Osteocyte (in vitro differentiated cells): ENCODE measurements at regions not wholly inside any gene's neighbourhood (a gene's known extent, or its start where the extent isn't known, plus 50 kb on each side); places are given as distances from the start of the nearest gene placed in this dataset.

Source experiments
- DNase-seq: peaks from one replicate; pipeline ENCODE4 v3.0.0; 2021; ENCODE audit warnings: mixed read lengths; ENCODE audit not compliant: unreplicated experiment; ENCODE audit errors: extremely low spot score
- H3K27ac Mint-ChIP-seq: one replicate; pipeline ENCODE4 v1.8.0; 2021; ENCODE audit warnings: mild to moderate bottlenecking, mixed read lengths; ENCODE audit not compliant: unreplicated experiment
- H3K27me3 Mint-ChIP-seq: one replicate; pipeline ENCODE4 v1.8.0; 2021; ENCODE audit warnings: mixed read lengths; ENCODE audit not compliant: unreplicated experiment
- H3K36me3 Mint-ChIP-seq: one replicate; pipeline ENCODE4 v1.8.0; 2021; ENCODE audit warnings: mixed read lengths; ENCODE audit not compliant: unreplicated experiment
- H3K4me1 Mint-ChIP-seq: one replicate; pipeline ENCODE4 v1.8.0; 2021; ENCODE audit warnings: mixed read lengths; ENCODE audit not compliant: unreplicated experiment
- H3K4me3 Mint-ChIP-seq: one replicate; pipeline ENCODE4 v1.8.0; 2021; ENCODE audit warnings: mild to moderate bottlenecking, moderate library complexity, mixed read lengths; ENCODE audit not compliant: unreplicated experiment
- H3K9me3 Mint-ChIP-seq: one replicate; pipeline ENCODE4 v1.8.0; 2021; ENCODE audit warnings: mixed read lengths; ENCODE audit not compliant: unreplicated experiment
- TF ChIP-seq, protein P1 (sequence below): fragments of 200-600 bp; sonication (generic); IDR thresholded peaks from 2 replicates; pipeline ENCODE4 v1.5.0; 2021; ENCODE audit warnings: antibody characterized with exemption, mild to moderate bottlenecking, moderate library complexity

DNA sequence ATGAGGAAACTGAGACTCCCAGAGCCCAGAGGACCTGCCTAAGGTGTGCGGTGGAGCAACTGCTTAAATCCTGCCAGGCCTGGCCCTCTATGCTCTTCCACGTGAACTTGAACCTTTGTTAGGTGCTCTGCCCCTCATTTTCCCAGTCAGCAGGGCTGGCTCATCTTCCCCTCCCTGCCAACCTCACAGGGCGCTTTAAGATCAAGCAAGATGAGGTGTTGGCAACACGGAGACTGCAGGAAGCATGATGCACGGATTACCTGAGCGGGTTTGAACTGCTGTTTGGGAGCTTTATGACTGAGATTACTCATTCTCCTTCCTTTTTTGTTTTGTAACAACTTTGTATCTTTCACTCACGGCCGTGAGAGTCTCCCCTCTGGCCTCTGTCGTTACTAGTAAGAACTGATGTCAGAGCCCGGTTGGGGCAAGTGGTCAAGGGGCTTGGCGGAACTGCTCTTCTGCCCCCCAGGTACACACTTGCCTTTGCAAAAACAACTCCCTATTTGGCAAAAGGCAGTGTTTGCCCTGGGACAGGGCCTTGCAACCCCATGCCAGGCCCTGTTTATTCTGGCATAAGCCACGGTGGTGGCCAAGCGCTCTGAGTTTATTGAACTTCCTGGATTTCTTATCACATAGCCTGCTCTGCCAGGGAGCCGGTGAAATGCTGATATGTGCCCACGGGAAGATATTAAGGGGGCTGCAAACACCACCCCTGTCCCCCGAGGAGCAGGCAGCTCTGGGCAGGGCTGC lies 127.8 kb downstream of the INHBB start:
- Mint-ChIP-seq H3K9me3 (peaks cover 7% of the 10 kb centered on the region), H3K27ac (no peak overlapping the region), H3K27me3 (peaks cover 26% of the 10 kb centered on the region), H3K4me3 (no peak overlapping the region), H3K36me3 (peaks cover 2% of the 10 kb centered on the region), H3K4me1 (peaks cover 6% of the 10 kb centered on the region)
- no peak for DNase-seq
- TF ChIP-seq, protein P1, sequence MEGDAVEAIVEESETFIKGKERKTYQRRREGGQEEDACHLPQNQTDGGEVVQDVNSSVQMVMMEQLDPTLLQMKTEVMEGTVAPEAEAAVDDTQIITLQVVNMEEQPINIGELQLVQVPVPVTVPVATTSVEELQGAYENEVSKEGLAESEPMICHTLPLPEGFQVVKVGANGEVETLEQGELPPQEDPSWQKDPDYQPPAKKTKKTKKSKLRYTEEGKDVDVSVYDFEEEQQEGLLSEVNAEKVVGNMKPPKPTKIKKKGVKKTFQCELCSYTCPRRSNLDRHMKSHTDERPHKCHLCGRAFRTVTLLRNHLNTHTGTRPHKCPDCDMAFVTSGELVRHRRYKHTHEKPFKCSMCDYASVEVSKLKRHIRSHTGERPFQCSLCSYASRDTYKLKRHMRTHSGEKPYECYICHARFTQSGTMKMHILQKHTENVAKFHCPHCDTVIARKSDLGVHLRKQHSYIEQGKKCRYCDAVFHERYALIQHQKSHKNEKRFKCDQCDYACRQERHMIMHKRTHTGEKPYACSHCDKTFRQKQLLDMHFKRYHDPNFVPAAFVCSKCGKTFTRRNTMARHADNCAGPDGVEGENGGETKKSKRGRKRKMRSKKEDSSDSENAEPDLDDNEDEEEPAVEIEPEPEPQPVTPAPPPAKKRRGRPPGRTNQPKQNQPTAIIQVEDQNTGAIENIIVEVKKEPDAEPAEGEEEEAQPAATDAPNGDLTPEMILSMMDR = no peak

DNA sequence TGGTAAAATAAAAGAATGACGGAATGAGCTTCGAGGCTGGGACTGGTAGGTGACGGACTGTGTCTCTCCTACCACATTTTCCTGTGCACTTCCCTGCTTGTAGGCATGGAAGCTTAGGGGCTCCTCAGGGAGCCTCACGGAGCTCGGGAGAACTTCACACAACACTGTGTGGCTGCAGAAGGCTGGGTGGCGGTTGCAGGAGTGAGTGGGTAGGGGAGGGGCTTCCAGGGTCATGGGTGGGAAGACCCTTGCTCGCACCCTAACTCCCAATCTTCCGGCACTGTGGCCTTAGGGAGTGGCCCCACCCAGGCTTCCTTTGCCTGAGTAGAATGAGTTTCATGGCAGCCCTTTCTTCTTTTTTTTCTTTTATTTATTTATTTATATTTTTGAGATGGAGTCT lies 128.6 kb downstream of the INHBB start:
- H3K4me3 Mint-ChIP-seq = no peak overlapping the region
- no peak overlapping the region for H3K27ac Mint-ChIP-seq
- DNase-seq = no peak
- TF ChIP-seq, protein P1 = no peak
- peaks cover 31% of the 10 kb centered on the region for H3K27me3 Mint-ChIP-seq
- peaks cover 6% of the 10 kb centered on the region for H3K4me1 Mint-ChIP-seq
- H3K9me3 Mint-ChIP-seq = peaks cover 7% of the 10 kb centered on the region
- H3K36me3 Mint-ChIP-seq = peaks cover 2% of the 10 kb centered on the region

DNA sequence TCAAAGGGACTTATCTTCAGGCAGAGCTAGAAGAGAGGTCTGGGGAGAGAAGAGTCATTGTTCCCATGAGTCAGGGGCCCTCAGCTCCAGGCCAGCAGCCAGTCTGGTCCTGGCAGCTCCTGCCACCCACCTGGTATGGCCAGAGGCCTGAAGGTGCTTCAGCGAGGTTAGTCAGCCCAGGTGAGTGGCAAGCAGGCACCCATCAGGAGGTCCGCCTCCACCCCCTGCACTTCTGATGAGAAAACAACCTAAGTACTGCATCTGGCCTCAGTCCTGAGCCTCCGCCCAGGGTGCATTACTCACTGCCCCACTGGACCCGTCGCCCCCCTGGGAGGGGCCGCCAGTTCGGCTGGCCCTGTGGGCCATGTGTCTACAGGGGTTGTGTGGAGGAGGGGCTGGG lies 130.2 kb downstream of the INHBB start:
- TF ChIP-seq, protein P1 = no peak
- Mint-ChIP-seq H3K36me3 (peaks cover 2% of the 10 kb centered on the region), H3K27me3 (peaks cover 43% of the 10 kb centered on the region), H3K27ac (no peak overlapping the region), H3K4me3 (no peak overlapping the region), H3K4me1 (no peaks in the 10 kb centered on the region), H3K9me3 (peaks cover 7% of the 10 kb centered on the region)
- no peak for DNase-seq

DNA sequence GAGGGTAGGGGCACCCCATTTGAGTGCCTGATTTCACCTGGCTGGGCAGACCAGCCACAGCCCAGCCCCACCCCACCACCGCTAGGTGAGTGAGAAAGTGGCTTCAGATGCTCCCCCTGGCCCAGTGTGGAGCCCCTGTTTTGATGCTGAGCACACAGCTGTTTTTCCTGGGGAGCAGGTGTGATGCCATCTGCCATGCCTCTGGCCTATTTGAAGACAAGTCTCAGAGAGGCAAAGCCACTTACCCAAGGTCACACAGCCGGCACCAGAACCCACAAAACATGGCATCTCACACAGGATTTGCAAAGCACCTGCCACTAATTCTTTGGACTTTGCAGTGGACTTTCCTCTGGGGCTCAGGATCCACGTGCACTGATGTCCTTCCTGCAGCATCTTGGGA lies 131.3 kb downstream of the INHBB start:
- H3K4me1 Mint-ChIP-seq = no peaks in the 10 kb centered on the region
- peaks cover 2% of the 10 kb centered on the region for H3K36me3 Mint-ChIP-seq
- H3K4me3 Mint-ChIP-seq = no peak overlapping the region
- no peak for DNase-seq
- H3K27ac Mint-ChIP-seq = no peak overlapping the region
- peaks cover 6% of the 10 kb centered on the region for H3K9me3 Mint-ChIP-seq
- TF ChIP-seq, protein P1 = no peak
- H3K27me3 Mint-ChIP-seq = peaks cover 46% of the 10 kb centered on the region

DNA sequence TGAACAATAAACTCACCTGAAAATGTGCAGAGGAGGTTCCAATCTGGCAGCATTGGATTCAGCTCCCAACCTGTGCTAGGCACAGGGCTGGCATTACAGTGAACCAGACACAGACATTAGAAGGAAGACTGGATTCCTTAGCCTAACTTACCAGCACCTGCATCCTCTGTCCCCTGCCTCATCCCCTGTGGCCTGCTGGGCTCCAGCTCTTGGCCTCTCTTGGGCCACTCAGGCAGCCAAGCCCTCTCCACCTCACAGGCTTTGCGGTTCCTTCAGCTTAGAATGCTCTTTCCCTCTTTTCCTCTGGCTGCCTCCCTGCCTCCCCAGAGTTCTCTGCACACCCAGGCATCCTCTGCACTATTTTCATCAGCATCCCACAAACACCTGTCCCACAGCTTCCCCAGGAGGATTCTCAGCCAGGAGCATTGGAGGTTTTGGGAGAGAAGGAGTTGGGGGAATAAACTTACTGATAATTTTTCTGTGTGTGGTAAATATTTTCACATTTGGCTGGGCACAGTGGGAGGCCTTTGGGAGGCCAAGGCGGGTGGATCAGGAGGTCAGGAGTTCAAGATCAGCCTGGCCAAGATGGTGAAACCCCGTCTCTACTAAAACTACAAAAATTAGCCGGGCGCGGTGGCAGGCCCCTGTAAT lies 132.0 kb downstream of the INHBB start:
- TF ChIP-seq, protein P1 = no peak
- Mint-ChIP-seq H3K27me3 (peaks cover 47% of the 10 kb centered on the region), H3K36me3 (no peaks in the 10 kb centered on the region), H3K9me3 (no peaks in the 10 kb centered on the region), H3K27ac (no peak overlapping the region), H3K4me3 (no peak overlapping the region), H3K4me1 (no peaks in the 10 kb centered on the region)
- DNase-seq = no peak
